Femur (tissue), 1 donor: ENCODE measurements at regions not wholly inside any gene's neighbourhood (a gene's known extent, or its start where the extent isn't known, plus 50 kb on each side); places are given as distances from the start of the nearest gene placed in this dataset.
A peak's percentile ranks its signal among the peaks of the same experiment; 100 is the strongest.

Experiments
- DNase-seq: peaks from one replicate; pipeline ENCODE4 v3.0.0-alpha.2; 2017

GRCh38 chr17:33404070-33404819, 111.2 kb upstream of the ASIC2 start:
- no peak for DNase-seq

GRCh38 chr17:33416131-33416530, 123.0 kb upstream of the ASIC2 start:
- DNase-seq: no peak

GRCh38 chr17:33421933-33422332, 128.8 kb upstream of the ASIC2 start:
- no peak for DNase-seq

GRCh38 chr17:33433581-33433980, 140.5 kb upstream of the ASIC2 start:
- no peak for DNase-seq

- no peak for DNase-seq
Measured at GRCh38 chr17:33434841-33435240, 141.7 kb upstream of the ASIC2 start.

- DNase-seq: no peak
Measured at GRCh38 chr17:33435721-33436301, 142.7 kb upstream of the ASIC2 start.

- DNase-seq: no peak
Measured at GRCh38 chr17:33436321-33436720, 143.2 kb upstream of the ASIC2 start.

GRCh38 chr17:33438139-33438538, 145.0 kb upstream of the ASIC2 start:
- DNase-seq: no peak

- no peak for DNase-seq
Measured at GRCh38 chr17:33438578-33438977, 145.5 kb upstream of the ASIC2 start.

- DNase-seq: no peak
Measured at GRCh38 chr17:33442320-33442719, 149.2 kb upstream of the ASIC2 start.

- DNase-seq: no peak
Measured at GRCh38 chr17:33444731-33445130, 151.6 kb upstream of the ASIC2 start.

GRCh38 chr17:33447090-33447489, 154.0 kb upstream of the ASIC2 start:
- DNase-seq: no peak

- DNase-seq: no peak
Measured at GRCh38 chr17:33451221-33451620, 158.1 kb upstream of the ASIC2 start.

GRCh38 chr17:33457477-33457876, 164.4 kb upstream of the ASIC2 start:
- DNase-seq: no peak

GRCh38 chr17:33459078-33459940, 166.2 kb upstream of the ASIC2 start:
- no peak for DNase-seq

GRCh38 chr17:33460781-33461450, 167.8 kb upstream of the ASIC2 start:
- DNase-seq: no peak

GRCh38 chr17:33463887-33464286, 170.8 kb upstream of the ASIC2 start:
- no peak for DNase-seq

- DNase-seq: no peak
Measured at GRCh38 chr17:33464669-33465280, 171.7 kb upstream of the ASIC2 start.

GRCh38 chr17:33469421-33469820, 176.3 kb upstream of the ASIC2 start:
- no peak for DNase-seq

- DNase-seq: peak; percentile 78
Measured at GRCh38 chr17:33469911-33470310, 176.8 kb upstream of the ASIC2 start.

- no peak for DNase-seq
Measured at GRCh38 chr17:33473061-33473460, 180.0 kb upstream of the ASIC2 start.

GRCh38 chr17:33474789-33475188, 181.7 kb upstream of the ASIC2 start:
- DNase-seq: no peak

GRCh38 chr17:33475594-33475993, 182.5 kb upstream of the ASIC2 start:
- no peak for DNase-seq
